Endothelial cell of umbilical vein (primary cell): ENCODE measurements at regions not wholly inside any gene's neighbourhood (a gene's known extent, or its start where the extent isn't known, plus 50 kb on each side); places are given as distances from the start of the nearest gene placed in this dataset.

Experiments
- BruUV-seq: library from RNA; stranded (reverse); fragments of 400-500 nt; replicated peaks from 2 replicates; lab custom pipeline; 2021; lab: Mats Ljungman, UMichigan
- CTCF ChIA-PET: fragments of 300-600, 350-600 bp; sonication (Branson Sonifier 250); formaldehyde crosslinking; loops from one replicate; lab custom pipeline; 2021; ENCODE audit warnings: antibody characterized with exemption, inconsistent platforms; lab: Charles Lee
- POLR2A ChIA-PET: fragments of 300-600, 350-600 bp; sonication (Branson Sonifier 250); formaldehyde crosslinking; loops from one replicate; lab custom pipeline; 2021; ENCODE audit warnings: antibody characterized with exemption, inconsistent platforms; lab: Charles Lee
- DNase-seq: peaks from one replicate; pipeline ENCODE4 v3.0.0-alpha.2; 2011; ENCODE audit warnings: low read depth, low spot score
- FAIRE-seq: peaks from 2 replicates; lab custom pipeline; 2011; peaks lifted over from hg19 to GRCh38; lab: Jason Lieb, UNC
- H2AFZ ChIP-seq: 2 replicates; pipeline ENCODE4 v1.6.0; 2012; ENCODE audit warnings: low read depth, low read length, control low read depth, inconsistent platforms
- H3K27ac ChIP-seq: 2 replicates; pipeline ENCODE4 v1.5.1; 2011; ENCODE audit warnings: low read depth, mild to moderate bottlenecking, control low read depth, low read length, moderate library complexity; ENCODE audit not compliant: insufficient read depth
- H3K27me3 ChIP-seq, 2 experiments: 2 replicates each; pipeline versions ENCODE4 v1.6.0 to v1.6.1; 2011; ENCODE audit warnings: low read length in 2 of 2, mixed read lengths in 1 of 2; ENCODE audit not compliant: control insufficient read depth in 2 of 2, insufficient read depth in 2 of 2
- H3K36me3 ChIP-seq, 2 experiments: 2 replicates in 1 of 2; 3 replicates in 1 of 2; pipeline ENCODE4 v1.5.1; 2011; ENCODE audit warnings: low read length in 2 of 2, mild to moderate bottlenecking in 1 of 2, moderate library complexity in 1 of 2; ENCODE audit not compliant: control insufficient read depth in 2 of 2, insufficient read depth in 2 of 2; ENCODE audit errors: extremely low read depth in 1 of 2
- H3K4me1 ChIP-seq: 3 replicates; pipeline ENCODE4 v1.5.1; 2011; ENCODE audit warnings: mild to moderate bottlenecking, low read length; ENCODE audit not compliant: control insufficient read depth, insufficient read depth; ENCODE audit errors: extremely low read depth
- H3K4me2 ChIP-seq: 2 replicates; pipeline ENCODE4 v1.6.1; 2011; ENCODE audit warnings: low read length, control low read depth, mixed read lengths; ENCODE audit not compliant: insufficient read depth
- H3K4me3 ChIP-seq, 3 experiments: fragments of 200-600 bp in 1 of 3; sonication (generic), shearing (Covaris generic) in 1 of 3; replicated peaks in 1 of 3; 2 replicates each; pipeline ENCODE4 v1.5.1; 2011 to 2016; ENCODE audit warnings: control low read depth in 3 of 3, low read length in 3 of 3, mild to moderate bottlenecking in 2 of 3, inconsistent platforms in 1 of 3, low read depth in 1 of 3, moderate library complexity in 1 of 3; ENCODE audit not compliant: insufficient read depth in 1 of 3
- H3K79me2 ChIP-seq: 2 replicates; pipeline ENCODE4 v1.6.0; 2012; ENCODE audit warnings: low read length, inconsistent platforms; ENCODE audit not compliant: control insufficient read depth, insufficient read depth
- H3K9ac ChIP-seq: replicated peaks from 2 replicates; pipeline ENCODE3; 2011; ENCODE audit warnings: low read length, control low read depth; ENCODE audit not compliant: insufficient read depth; ENCODE audit errors: extremely low read depth
- H3K9me1 ChIP-seq: replicated peaks from 3 replicates; pipeline ENCODE4 v1.6.0; 2011; ENCODE audit warnings: mild to moderate bottlenecking, low read length; ENCODE audit not compliant: control insufficient read depth, insufficient read depth; ENCODE audit errors: extremely low read depth
- H3K9me3 ChIP-seq: replicated peaks from 2 replicates; pipeline ENCODE4 v1.5.1; 2012; ENCODE audit warnings: low read length, inconsistent platforms; ENCODE audit not compliant: control insufficient read depth, insufficient read depth
- H4K20me1 ChIP-seq: replicated peaks from 2 replicates; pipeline ENCODE3; 2011; ENCODE audit warnings: mild to moderate bottlenecking, low read length; ENCODE audit not compliant: control insufficient read depth, insufficient read depth; ENCODE audit errors: extremely low read depth
- EZH2 ChIP-seq: IDR thresholded peaks from 2 replicates; pipeline ENCODE4 v1.6.1; 2012; ENCODE audit warnings: borderline replicate concordance, low read depth, mild to moderate bottlenecking, moderate library complexity, low read length, inconsistent platforms; ENCODE audit not compliant: severe bottlenecking
- FOS ChIP-seq: IDR thresholded peaks from 2 replicates; pipeline ENCODE4 v1.6.1; 2011; ENCODE audit warnings: mild to moderate bottlenecking, low read length, moderate library complexity, borderline replicate concordance; ENCODE audit not compliant: insufficient read depth
- JUN ChIP-seq: IDR thresholded peaks from 2 replicates; pipeline ENCODE4 v1.6.1; 2011; ENCODE audit warnings: borderline replicate concordance, low read depth; ENCODE audit not compliant: insufficient read length, insufficient read depth
- MAX ChIP-seq: IDR thresholded peaks from 2 replicates; pipeline ENCODE4 v1.6.1; 2011; ENCODE audit not compliant: insufficient read depth, insufficient read length
- dilution Hi-C: fragments of 300-500 bp; cut with MboI; formaldehyde crosslinking; loops from one replicate; pipeline ENCODE4 v1.15.0; 2019; ENCODE audit warnings: low sequenced_read_pairs; ENCODE audit not compliant: extremely low pct_ligation_motif_present
- intact Hi-C: fragments of 100-400 bp; cut with micrococcal nuclease; formaldehyde crosslinking; loops from one replicate; pipeline ENCODE4 v1.10.0; 2022

- Histone ChIP-seq H3K9ac (no peak overlapping the region), H3K9me1 (no peaks in the 10 kb centered on the region), H3K4me3 (no peak overlapping the region), H4K20me1 (no peaks in the 10 kb centered on the region), H3K4me1 (no peaks in the 10 kb centered on the region), H3K36me3 (no peaks in the 10 kb centered on the region), H3K27me3 (no peaks in the 10 kb centered on the region), H3K4me2 (no peak overlapping the region), H3K27ac (no peak overlapping the region), H3K9me3 (peaks cover 9% of the 10 kb centered on the region), H3K79me2 (no peaks in the 10 kb centered on the region), H2AFZ (no peak overlapping the region)
- intact Hi-C loops (no loop called here), dilution Hi-C loops (no loop called here)
- no TSS peak for BruUV-seq
- ChIA-PET POLR2A (no interaction called here), CTCF (interaction anchor here (0.9 kb wide), 1 partner anchor 9 kb away, joined by 3 read pairs; no protein-coding TSS in a partner anchor)
- TF ChIP-seq JUN (no peak), EZH2 (no peak), MAX (no peak), FOS (no peak)
- FAIRE-seq (no peak), DNase-seq (no peak)
Measured at GRCh38 chr6:14621518-14621917, 503.9 kb downstream of the CD83 start.

- no peak for DNase-seq
- TF ChIP-seq FOS (no peak), JUN (no peak)
- FAIRE-seq = no peak
- no peaks in the 10 kb centered on the region for H3K9me1 ChIP-seq
- intact Hi-C loops = no loop called here
- ChIA-PET CTCF (interaction anchor here (0.9 kb wide), 1 partner anchor 9 kb away, joined by 3 read pairs; no protein-coding TSS in a partner anchor), POLR2A (no interaction called here)
- H3K27ac ChIP-seq = no peak overlapping the region
- dilution Hi-C loops = no loop called here
- BruUV-seq = no TSS peak
- no peak overlapping the region for H2AFZ ChIP-seq
- H3K4me1 ChIP-seq = no peaks in the 10 kb centered on the region
- no peak overlapping the region for H3K4me2 ChIP-seq
- no peaks in the 10 kb centered on the region for H3K79me2 ChIP-seq
- no peaks in the 10 kb centered on the region for H3K27me3 ChIP-seq
- peaks cover 9% of the 10 kb centered on the region for H3K9me3 ChIP-seq
- no peaks in the 10 kb centered on the region for H3K36me3 ChIP-seq
- H4K20me1 ChIP-seq = no peaks in the 10 kb centered on the region
- H3K4me3 ChIP-seq = no peak overlapping the region
- no peak overlapping the region for H3K9ac ChIP-seq
Measured at GRCh38 chr6:14622085-14622484, 504.5 kb downstream of the CD83 start.
